Neuronal stem cell (in vitro differentiated cells): ENCODE measurements at regions not wholly inside any gene's neighbourhood (a gene's known extent, or its start where the extent isn't known, plus 50 kb on each side); places are given as distances from the start of the nearest gene placed in this dataset.
A peak's percentile ranks its signal among the peaks of the same experiment; 100 is the strongest.

ENCODE experiments used
- DNase-seq: peaks from one replicate; pipeline ENCODE4 v3.0.0-alpha.2; 2013; ENCODE audit warnings: low spot score
- H2AFZ ChIP-seq: one replicate; pipeline ENCODE4 v1.6.1; 2013; ENCODE audit warnings: mild to moderate bottlenecking, low read length, inconsistent platforms
- H2AK5ac ChIP-seq: 2 replicates; pipeline ENCODE4 v1.6.1; 2013; ENCODE audit warnings: low read depth, mild to moderate bottlenecking, inconsistent platforms, low read length, moderate library complexity, mixed read lengths
- H2BK120ac ChIP-seq: 2 replicates; pipeline ENCODE4 v1.6.1; 2013; ENCODE audit warnings: low read depth, mild to moderate bottlenecking, inconsistent platforms, low read length, moderate library complexity, mixed read lengths
- H2BK12ac ChIP-seq: one replicate; pipeline ENCODE4 v1.6.1; 2013; ENCODE audit warnings: low read length, inconsistent platforms
- H2BK15ac ChIP-seq: 2 replicates; pipeline ENCODE4 v1.6.1; 2013; ENCODE audit warnings: mild to moderate bottlenecking, low read length, inconsistent platforms, mixed read lengths
- H2BK5ac ChIP-seq: one replicate; pipeline ENCODE4 v1.6.1; 2013; ENCODE audit warnings: inconsistent platforms, mild to moderate bottlenecking, low read length, moderate library complexity
- H3K14ac ChIP-seq: one replicate; pipeline ENCODE4 v1.6.1; 2013; ENCODE audit warnings: low read length, inconsistent platforms
- H3K18ac ChIP-seq: 2 replicates; pipeline ENCODE4 v1.6.1; 2013; ENCODE audit warnings: low read length, inconsistent platforms
- H3K23ac ChIP-seq: 2 replicates; pipeline ENCODE4 v1.6.1; 2013; ENCODE audit warnings: low read depth, mild to moderate bottlenecking, mixed read lengths, low read length, inconsistent platforms; ENCODE audit not compliant: poor library complexity
- H3K27ac ChIP-seq: replicated peaks from 3 replicates; pipeline ENCODE4 v1.5.1; 2013; ENCODE audit warnings: low read length, inconsistent platforms
- H3K27me3 ChIP-seq, 3 experiments: 2 replicates each; pipeline ENCODE4 v1.6.1; 2013; ENCODE audit warnings: low read length in 3 of 3, mild to moderate bottlenecking in 2 of 3, inconsistent platforms in 1 of 3, low read depth in 1 of 3, mixed read lengths in 1 of 3, moderate library complexity in 1 of 3; ENCODE audit not compliant: control insufficient read depth in 3 of 3, insufficient read depth in 3 of 3
- H3K36me3 ChIP-seq, 2 donors: replicated peaks in 1 of 2; 2 replicates each; pipeline ENCODE4 v1.6.1; 2013; ENCODE audit warnings: low read length in 2 of 2; ENCODE audit not compliant: control insufficient read depth in 2 of 2, insufficient read depth in 2 of 2
- H3K4ac ChIP-seq: 2 replicates; pipeline ENCODE4 v1.6.1; 2013; ENCODE audit warnings: inconsistent platforms, mild to moderate bottlenecking, low read length, moderate library complexity
- H3K4me1 ChIP-seq, 2 donors: 1 replicate in 1 of 2; 2 replicates in 1 of 2; pipeline ENCODE4 v1.6.1; 2013; ENCODE audit warnings: low read length in 2 of 2, low read depth in 1 of 2; ENCODE audit not compliant: control insufficient read depth in 2 of 2, insufficient read depth in 1 of 2
- H3K4me2 ChIP-seq: one replicate; pipeline ENCODE4 v1.6.1; 2013; ENCODE audit warnings: mild to moderate bottlenecking, low read length, inconsistent platforms; ENCODE audit not compliant: insufficient read depth, poor library complexity, severe bottlenecking
- H3K4me3 ChIP-seq, 2 donors: 2 replicates each; pipeline ENCODE4 v1.5.1; 2013; ENCODE audit warnings: low read length in 2 of 2, mild to moderate bottlenecking in 2 of 2, inconsistent platforms in 1 of 2, moderate library complexity in 1 of 2
- H3K79me1 ChIP-seq: one replicate; pipeline ENCODE4 v1.6.1; 2013; ENCODE audit warnings: low read depth, mild to moderate bottlenecking, inconsistent platforms, low read length, moderate library complexity
- H3K9ac ChIP-seq: one replicate; pipeline ENCODE4 v1.6.1; 2013; ENCODE audit warnings: mild to moderate bottlenecking, low read depth, low read length, inconsistent platforms; ENCODE audit not compliant: poor library complexity
- H3K9me3 ChIP-seq, 2 donors: replicated peaks in 1 of 2; 2 replicates each; pipeline versions ENCODE3 to v1.6.1; 2013; ENCODE audit warnings: low read length in 2 of 2, mild to moderate bottlenecking in 2 of 2, inconsistent platforms in 1 of 2, low read depth in 1 of 2, mixed read lengths in 1 of 2, moderate library complexity in 1 of 2; ENCODE audit not compliant: control insufficient read depth in 2 of 2, insufficient read depth in 1 of 2
- H4K8ac ChIP-seq: one replicate; pipeline ENCODE4 v1.6.1; 2013; ENCODE audit warnings: low read depth, mild to moderate bottlenecking, inconsistent platforms, low read length, moderate library complexity
- H4K91ac ChIP-seq: one replicate; pipeline ENCODE4 v1.6.1; 2013; ENCODE audit warnings: low read length, low read depth, mild to moderate bottlenecking, inconsistent platforms; ENCODE audit not compliant: poor library complexity
- WGBS, 2 donors: extraction: QIAGEN DNeasy Blood & Tissue Kit; methylation state at CpG; one replicate each; pipeline ENCODE4 v1.1.7; 2013; ENCODE audit warnings: missing lambda C conversion rate in 2 of 2, mixed read lengths in 1 of 2; ENCODE audit not compliant: insufficient read length in 2 of 2, insufficient replicate concordance in 1 of 2; ENCODE audit errors: extremely low coverage in 2 of 2; 5-methylcytosine and 5-hydroxymethylcytosine counted together

GRCh38 chr5:18032744-18033143 is 398.5 kb downstream of the TAF11L14 start:
- no peak overlapping the region for H4K91ac ChIP-seq
- H3K18ac ChIP-seq = no peak overlapping the region
- no peak overlapping the region for H2AK5ac ChIP-seq
- H3K23ac ChIP-seq = no peak overlapping the region
- no peaks in the 10 kb centered on the region for H3K9me3 ChIP-seq
- no peak overlapping the region for H4K8ac ChIP-seq
- H3K79me1 ChIP-seq = no peaks in the 10 kb centered on the region
- H3K36me3 ChIP-seq = no peaks in the 10 kb centered on the region
- H3K4ac ChIP-seq = no peak overlapping the region
- H3K27me3 ChIP-seq = no peaks in the 10 kb centered on the region
- no peak overlapping the region for H3K4me2 ChIP-seq
- no peak overlapping the region for H2BK120ac ChIP-seq
- no peak overlapping the region for H3K4me3 ChIP-seq
- no peaks in the 10 kb centered on the region for H3K4me1 ChIP-seq
- no peak overlapping the region for H2BK12ac ChIP-seq
- no peak overlapping the region for H3K14ac ChIP-seq
- no peak overlapping the region for H2BK5ac ChIP-seq
- DNase-seq = no peak
- no CpG with 5 or more reads among the region's 4 CpGs for WGBS, 2 donors
- no peak overlapping the region for H2AFZ ChIP-seq
- H3K9ac ChIP-seq = no peak overlapping the region
- no peak overlapping the region for H3K27ac ChIP-seq
- no peak overlapping the region for H2BK15ac ChIP-seq

DNA sequence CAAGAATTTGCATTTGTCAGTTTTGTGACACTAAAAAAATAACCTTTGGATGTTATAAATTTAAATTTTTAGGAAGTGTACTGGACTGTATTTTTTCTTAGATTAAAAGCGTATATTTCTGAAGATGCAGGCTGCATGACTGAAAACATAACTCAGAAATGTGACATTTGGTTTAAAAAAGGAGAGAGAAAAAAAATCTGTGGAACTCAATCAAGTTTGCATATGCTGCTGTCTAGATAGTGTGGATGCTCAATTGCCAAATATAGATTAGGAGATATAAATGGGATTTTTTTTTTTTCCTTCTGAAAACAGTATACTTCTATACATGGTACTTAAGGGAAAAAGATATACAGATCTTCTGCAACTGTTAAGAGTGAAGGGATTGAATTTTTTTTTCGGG is 402.3 kb downstream of the TAF11L14 start:
- no CpG with 5 or more reads among the region's 2 CpGs for WGBS, 2 donors
- H3K18ac ChIP-seq = no peak overlapping the region
- H4K91ac ChIP-seq = no peak overlapping the region
- no peak overlapping the region for H2BK120ac ChIP-seq
- H2BK5ac ChIP-seq = no peak overlapping the region
- no peak for DNase-seq
- H3K4me1 ChIP-seq = no peaks in the 10 kb centered on the region
- H3K4ac ChIP-seq = no peak overlapping the region
- no peak overlapping the region for H3K9ac ChIP-seq
- no peak overlapping the region for H3K23ac ChIP-seq
- no peak overlapping the region for H3K14ac ChIP-seq
- H4K8ac ChIP-seq = no peak overlapping the region
- H3K9me3 ChIP-seq = no peaks in the 10 kb centered on the region
- H2AK5ac ChIP-seq = no peak overlapping the region
- no peaks in the 10 kb centered on the region for H3K79me1 ChIP-seq
- H3K27ac ChIP-seq = no peak overlapping the region
- H2BK15ac ChIP-seq = no peak overlapping the region
- no peaks in the 10 kb centered on the region for H3K27me3 ChIP-seq
- H3K36me3 ChIP-seq = no peaks in the 10 kb centered on the region
- no peak overlapping the region for H2BK12ac ChIP-seq
- H2AFZ ChIP-seq = no peak overlapping the region
- H3K4me3 ChIP-seq = no peak overlapping the region
- H3K4me2 ChIP-seq = no peak overlapping the region

- no peak overlapping the region for H3K18ac ChIP-seq
- H4K91ac ChIP-seq = no peak overlapping the region
- no peaks in the 10 kb centered on the region for H3K27me3 ChIP-seq
- no peak overlapping the region for H3K23ac ChIP-seq
- H2AFZ ChIP-seq = no peak overlapping the region
- no peak overlapping the region for H3K4me2 ChIP-seq
- no peaks in the 10 kb centered on the region for H3K36me3 ChIP-seq
- no peak overlapping the region for H3K27ac ChIP-seq
- no peak for DNase-seq
- H3K79me1 ChIP-seq = no peaks in the 10 kb centered on the region
- no peak overlapping the region for H3K14ac ChIP-seq
- H2BK15ac ChIP-seq = no peak overlapping the region
- H3K4ac ChIP-seq = no peak overlapping the region
- no CpG with 5 or more reads among the region's 2 CpGs for WGBS, 2 donors
- H2AK5ac ChIP-seq = no peak overlapping the region
- no peak overlapping the region for H2BK120ac ChIP-seq
- no peak overlapping the region for H2BK5ac ChIP-seq
- H3K4me3 ChIP-seq = no peak overlapping the region
- no peak overlapping the region for H3K9ac ChIP-seq
- no peaks in the 10 kb centered on the region for H3K4me1 ChIP-seq
- no peak overlapping the region for H2BK12ac ChIP-seq
- no peaks in the 10 kb centered on the region for H3K9me3 ChIP-seq
- no peak overlapping the region for H4K8ac ChIP-seq
Observed at GRCh38 chr5:18037718-18038117, 403.5 kb downstream of the TAF11L14 start.

- no peaks in the 10 kb centered on the region for H3K79me1 ChIP-seq
- DNase-seq = no peak
- H3K4me2 ChIP-seq = no peak overlapping the region
- no peak overlapping the region for H3K4me3 ChIP-seq
- no peaks in the 10 kb centered on the region for H3K4me1 ChIP-seq
- H4K91ac ChIP-seq = no peak overlapping the region
- no peaks in the 10 kb centered on the region for H3K36me3 ChIP-seq
- peak overlapping the region; percentile 17 for H2AFZ ChIP-seq
- no CpG with 5 or more reads among the region's 1 CpG for WGBS, 2 donors
- H3K14ac ChIP-seq = no peak overlapping the region
- H4K8ac ChIP-seq = no peak overlapping the region
- H3K23ac ChIP-seq = no peak overlapping the region
- H3K4ac ChIP-seq = no peak overlapping the region
- no peaks in the 10 kb centered on the region for H3K27me3 ChIP-seq
- no peaks in the 10 kb centered on the region for H3K9me3 ChIP-seq
- H2BK15ac ChIP-seq = no peak overlapping the region
- no peak overlapping the region for H2AK5ac ChIP-seq
- no peak overlapping the region for H3K18ac ChIP-seq
- H2BK12ac ChIP-seq = no peak overlapping the region
- H3K9ac ChIP-seq = no peak overlapping the region
- no peak overlapping the region for H2BK5ac ChIP-seq
- H3K27ac ChIP-seq = no peak overlapping the region
- no peak overlapping the region for H2BK120ac ChIP-seq
Observed at GRCh38 chr5:18043344-18043743, 409.1 kb downstream of the TAF11L14 start.
